ENCODE measurements at regions not wholly inside any gene's neighbourhood (a gene's known extent, or its start where the extent isn't known, plus 50 kb on each side); places are given as distances from the start of the nearest gene placed in this dataset.
"Not testable (repeated sequence)": the region's sequence is repeated elsewhere in the genome, so short reads cannot be mapped to it uniquely, and the experiment has no call there.

DNA sequence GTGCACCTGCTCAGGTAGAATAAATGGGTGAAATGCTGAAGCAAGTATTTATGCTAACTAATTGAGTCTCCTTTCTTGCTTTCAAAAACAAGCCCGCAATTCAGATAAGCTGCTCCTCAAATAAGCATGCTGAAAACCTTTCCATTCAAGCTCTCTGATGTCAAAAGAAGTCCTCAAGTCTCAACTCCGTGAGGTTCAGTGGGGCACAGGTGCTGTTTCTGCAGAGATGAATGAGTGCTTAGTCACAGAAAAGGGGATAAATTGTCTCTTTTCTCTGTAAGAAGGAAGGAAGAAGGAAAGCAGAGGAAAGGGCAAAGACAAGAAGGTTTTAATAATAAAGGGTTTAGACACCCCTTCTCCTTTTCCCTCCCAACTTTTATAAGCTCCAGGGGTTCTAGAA is 229.8 kb upstream of the NPY start:
- DNase-seq (ENCODE audit: low spot score), result no peak

DNA sequence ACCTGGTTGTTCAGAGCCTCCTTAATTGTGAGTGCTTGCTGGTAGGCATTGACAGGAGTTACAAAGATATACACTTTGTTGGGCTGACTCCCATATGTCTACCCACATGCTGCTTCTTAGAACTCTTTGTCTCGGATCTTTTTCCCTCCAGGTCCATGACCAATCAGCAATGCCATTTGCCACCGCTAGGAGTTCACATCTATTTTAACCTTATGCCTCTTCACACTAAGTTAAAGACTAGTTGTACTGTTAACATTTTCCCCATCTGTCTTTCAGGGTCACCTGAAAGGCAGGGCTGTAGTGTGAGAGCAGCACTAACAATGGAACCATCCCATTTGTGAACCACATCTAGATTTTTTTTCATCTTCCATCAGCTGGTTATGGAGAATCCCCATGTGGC is 226.7 kb upstream of the NPY start:
- DNase-seq (ENCODE audit: low spot score), result no peak

DNA sequence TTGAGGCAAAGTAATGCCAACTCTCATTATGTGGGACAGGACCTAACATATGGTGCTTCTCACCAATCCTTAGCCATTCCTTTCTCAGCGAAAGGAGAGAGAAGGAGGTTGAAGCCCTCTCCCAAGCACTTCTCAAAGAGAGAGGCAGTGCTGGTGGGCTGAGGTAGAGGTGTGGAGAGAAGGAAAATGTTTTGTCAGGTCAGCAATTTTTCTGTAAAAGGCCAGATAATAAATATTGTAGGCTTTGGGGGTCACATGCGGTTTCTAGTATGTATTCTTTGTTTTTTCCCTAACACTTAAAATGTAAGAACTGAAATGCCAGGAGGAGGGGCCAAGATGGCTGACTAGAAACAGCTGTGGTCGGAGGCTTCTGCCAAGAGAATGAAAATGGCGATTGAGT is 225.0 kb upstream of the NPY start:
- DNase-seq (ENCODE audit: low spot score), result no peak

GRCh38 chr7:24059775-24060174 is 224.2 kb upstream of the NPY start:
- DNase-seq (ENCODE audit: low spot score), result no peak

DNA sequence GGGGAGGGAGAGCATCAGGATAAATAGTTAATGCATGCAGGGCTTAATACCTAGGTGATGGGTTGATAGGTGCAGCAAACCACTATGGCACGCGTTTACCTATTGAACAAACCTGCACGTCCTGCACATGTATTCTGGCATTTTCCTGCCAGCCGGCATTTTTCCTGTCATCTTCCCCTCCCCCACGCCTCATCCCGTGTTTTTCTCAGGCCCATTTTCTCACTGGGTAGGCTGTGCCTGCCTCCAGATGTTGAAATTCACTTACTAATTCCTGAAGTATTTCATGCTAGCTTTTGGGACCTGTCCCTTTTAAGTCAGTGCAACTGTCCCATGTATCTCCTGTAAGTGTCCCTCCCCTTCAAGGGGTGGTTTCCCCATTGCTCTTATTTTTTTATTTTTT is 220.3 kb upstream of the NPY start:
- DNase-seq (ENCODE audit: low spot score), result no peak

- DNase-seq (ENCODE audit: low spot score), result no peak
These were observed 214.2 kb upstream of the NPY start for GRCh38 chr7:24069751-24070150.

GRCh38 chr7:24073651-24074420 is 210.2 kb upstream of the NPY start:
- DNase-seq (ENCODE audit: low spot score), result no peak

GRCh38 chr7:24075426-24075810 is 208.6 kb upstream of the NPY start:
- no peak for DNase-seq (ENCODE audit: low spot score)

- DNase-seq (ENCODE audit: low spot score), result no peak
These were observed 201.2 kb upstream of the NPY start for GRCh38 chr7:24082826-24083225.

DNA sequence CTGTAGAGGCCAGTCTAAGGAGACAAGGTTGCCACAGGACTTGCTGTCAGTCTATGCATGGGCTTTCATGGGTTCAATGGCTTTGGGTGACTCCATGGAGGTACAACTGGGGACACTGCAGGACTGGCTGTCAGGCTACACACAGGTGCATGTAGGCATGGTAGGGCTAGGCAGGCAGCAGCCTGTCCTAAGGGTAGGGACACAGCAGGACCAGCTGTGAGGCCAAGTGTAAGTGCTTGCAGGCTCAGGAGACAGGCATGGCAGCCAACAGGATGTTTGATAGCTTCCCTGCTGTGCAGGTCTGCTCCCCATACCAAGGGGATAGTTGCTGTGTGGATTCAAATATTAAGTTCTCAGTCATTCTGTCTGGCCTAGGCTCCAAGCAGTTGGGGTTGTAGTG is 181.0 kb upstream of the NPY start:
- no peak for DNase-seq (ENCODE audit: low spot score)

DNA sequence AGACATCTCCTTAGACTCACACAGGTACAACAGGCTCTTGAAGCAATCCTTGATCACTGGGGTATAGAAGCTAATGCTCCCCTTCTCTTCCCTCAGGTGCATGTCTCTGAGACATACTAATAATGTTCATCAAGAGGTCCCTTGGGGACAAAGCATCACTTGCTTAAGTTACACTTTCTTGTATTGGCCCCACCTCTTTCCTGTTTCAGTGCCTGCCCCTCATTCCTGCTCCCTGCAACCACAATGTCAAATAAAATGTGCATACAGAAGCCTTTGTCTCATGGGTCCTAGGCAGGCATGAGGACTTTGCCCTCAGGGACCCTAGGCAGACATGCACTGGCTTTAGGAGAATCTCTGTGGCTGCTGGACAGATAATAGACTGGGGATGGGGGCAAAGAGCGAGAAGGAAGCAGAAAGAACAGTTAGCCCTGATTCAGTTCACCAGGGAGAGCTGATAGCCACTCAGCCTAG is 175.0 kb upstream of the NPY start:
- no peak for DNase-seq (ENCODE audit: low spot score)

- DNase-seq (ENCODE audit: low spot score), result no peak
These were observed 173.9 kb upstream of the NPY start for GRCh38 chr7:24110056-24110455.

GRCh38 chr7:24113506-24113905 is 170.5 kb upstream of the NPY start:
- no peak for DNase-seq (ENCODE audit: low spot score)

DNA sequence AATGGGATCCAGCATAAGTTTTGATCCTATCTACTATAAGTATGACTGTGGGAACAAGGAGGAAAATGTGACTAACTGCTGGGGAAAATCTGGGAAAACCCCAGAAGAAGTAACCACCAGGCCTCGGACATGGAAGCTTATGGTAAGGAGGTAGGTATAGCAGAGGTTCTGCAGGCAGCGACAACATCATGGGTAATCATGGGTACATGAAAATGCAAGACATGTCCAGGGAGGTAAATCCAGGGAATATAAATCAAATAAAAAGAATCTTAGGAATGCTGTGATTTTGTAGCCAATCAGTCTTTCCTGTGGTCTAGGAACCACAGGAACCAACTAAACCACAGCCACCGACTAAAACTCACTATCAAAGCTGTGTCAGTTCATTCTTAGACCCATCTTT is 168.3 kb upstream of the NPY start:
- no peak for DNase-seq (ENCODE audit: low spot score)

DNA sequence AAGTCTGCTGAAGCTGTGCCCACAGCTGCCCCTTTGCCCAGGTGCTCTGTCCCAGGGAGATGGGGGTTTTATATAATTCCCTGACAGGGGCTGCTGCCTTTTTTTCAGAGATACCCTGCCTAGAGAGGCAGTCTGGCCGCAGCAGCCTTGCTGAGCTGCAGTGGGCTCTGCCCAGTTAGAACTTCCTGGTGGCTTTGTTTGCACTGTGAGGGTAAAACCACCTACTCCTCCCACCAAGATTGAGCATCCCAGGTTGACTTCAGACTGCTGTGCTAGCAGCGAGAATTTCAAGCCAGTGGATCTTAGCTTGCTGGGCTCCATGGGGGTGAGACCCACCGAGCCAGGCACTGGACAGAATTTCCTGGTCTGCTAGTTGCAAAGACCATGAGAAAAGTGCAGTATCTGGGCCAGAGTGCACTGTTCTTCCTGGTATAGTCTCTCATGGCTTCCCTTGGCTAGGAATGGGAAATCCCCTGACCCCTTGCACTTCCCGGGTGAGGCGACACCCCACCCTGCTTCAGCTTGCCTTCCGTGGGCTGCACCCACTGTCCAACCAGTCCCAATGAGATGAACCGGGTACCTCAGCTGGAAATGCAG is 166.0 kb upstream of the NPY start:
- not testable (repeated sequence) for DNase-seq (ENCODE audit: low spot score)

- DNase-seq (ENCODE audit: low spot score), result no peak
These were observed 164.1 kb upstream of the NPY start for GRCh38 chr7:24119852-24120251.

GRCh38 chr7:24123076-24123475 is 160.9 kb upstream of the NPY start:
- DNase-seq (ENCODE audit: low spot score), result no peak

GRCh38 chr7:24125765-24126164 is 158.2 kb upstream of the NPY start:
- DNase-seq (ENCODE audit: low spot score), result no peak

GRCh38 chr7:24127930-24128329 is 156.1 kb upstream of the NPY start:
- no peak for DNase-seq (ENCODE audit: low spot score)

DNA sequence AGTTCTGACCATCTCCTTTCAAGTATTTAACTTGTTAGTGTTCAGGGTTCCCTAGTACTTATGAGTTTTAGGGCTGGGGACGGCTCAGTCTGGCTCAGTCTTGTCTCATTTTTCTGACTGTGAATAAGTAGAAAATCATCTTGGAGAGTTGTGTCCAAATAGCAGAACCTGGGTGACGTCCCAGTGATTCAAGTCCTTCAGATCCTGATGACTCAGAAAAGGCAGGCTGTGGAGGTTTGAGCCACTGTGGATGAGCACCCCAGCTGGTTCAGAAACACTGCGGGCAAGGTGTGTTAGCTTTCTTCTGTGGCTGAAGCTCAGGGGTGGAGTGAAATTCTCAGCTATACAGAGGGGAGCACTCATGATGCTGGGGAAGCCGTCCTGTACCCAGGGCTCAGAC is 154.4 kb upstream of the NPY start:
- no peak for DNase-seq (ENCODE audit: low spot score)

DNA sequence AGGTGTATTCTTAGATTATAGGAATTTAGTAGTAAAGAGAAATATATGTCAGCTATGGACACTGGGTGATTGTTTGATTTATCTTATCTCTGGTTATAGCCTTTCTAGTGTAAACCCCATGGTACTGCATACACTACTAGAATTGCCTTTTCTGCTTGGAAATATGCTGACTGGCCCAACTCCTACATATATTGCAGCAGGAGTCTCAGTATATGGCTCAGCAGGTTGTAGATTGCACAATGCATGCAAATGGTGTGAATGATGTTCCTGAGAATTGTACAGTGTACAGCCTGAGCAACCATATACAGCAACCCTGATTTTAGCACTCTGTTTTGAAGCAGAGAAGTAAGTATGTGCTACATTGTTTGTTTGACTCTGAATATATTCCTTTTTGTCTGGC is 153.4 kb upstream of the NPY start:
- DNase-seq (ENCODE audit: low spot score), result no peak

GRCh38 chr7:24133691-24134090 is 150.3 kb upstream of the NPY start:
- DNase-seq (ENCODE audit: low spot score), result no peak

- no peak for DNase-seq (ENCODE audit: low spot score)
These were observed 149.5 kb upstream of the NPY start for GRCh38 chr7:24134535-24134934.

Data from germinal center (tissue), 1 donor.